ENCODE measurements at regions not wholly inside any gene's neighbourhood (a gene's known extent, or its start where the extent isn't known, plus 50 kb on each side); places are given as distances from the start of the nearest gene placed in this dataset.

- no peak for TF ChIP-seq POLR2A (IDR thresholded peaks at IDR 0.05; ENCODE audit: low read depth, low read length)
- TF ChIP-seq POLR2AphosphoS5 (IDR thresholded peaks at IDR 0.05; ENCODE audit: low read depth, low read length), result no peak
- no peak for TF ChIP-seq TAF1 (IDR thresholded peaks at IDR 0.05; ENCODE audit: borderline replicate concordance, low read depth, low read length)
Observed at GRCh38 chr12:63348556-63348955, 197.6 kb upstream of the AVPR1A start.

Data from GM12892 (cell line).